CD4-positive, alpha-beta T cell (primary cell): ENCODE measurements at regions not wholly inside any gene's neighbourhood (a gene's known extent, or its start where the extent isn't known, plus 50 kb on each side); places are given as distances from the start of the nearest gene placed in this dataset.

Experiments
- ATAC-seq: fragments of 200-7000 bp; cut with Tn5 transposase; one replicate; pipeline ENCODE4 v1.10.0; 2022; ENCODE audit warnings: mild to moderate bottlenecking; ENCODE audit not compliant: poor library complexity
- CTCF ChIA-PET: fragments of 350-600 bp; sonication (Branson Sonifier 250); formaldehyde crosslinking; loops from one replicate; lab custom pipeline; 2021; ENCODE audit warnings: antibody characterized with exemption, inconsistent platforms; lab: Charles Lee
- POLR2A ChIA-PET: fragments of 350-600 bp; sonication (Branson Sonifier 250); formaldehyde crosslinking; loops from one replicate; lab custom pipeline; 2021; ENCODE audit warnings: antibody characterized with exemption, inconsistent platforms; lab: Charles Lee
- DNase-seq, 14 experiments: peaks; one replicate each; pipeline ENCODE4 v3.0.0-alpha.2; 2013 to 2020; ENCODE audit warnings: mixed read lengths in 2 of 14
- H3K27ac ChIP-seq, 2 donors: one replicate each; pipeline versions ENCODE4 v1.5.1 to v1.7.0; 2013; ENCODE audit warnings: low read length in 2 of 2, low read depth in 1 of 2, mild to moderate bottlenecking in 1 of 2
- H3K27me3 ChIP-seq, 2 experiments: 1 replicate in 1 of 2; 2 replicates in 1 of 2; pipeline versions ENCODE4 v1.6.1 to v1.7.0; 2013; ENCODE audit warnings: low read length in 2 of 2, control low read depth in 1 of 2, mild to moderate bottlenecking in 1 of 2, moderate library complexity in 1 of 2; ENCODE audit not compliant: insufficient read depth in 2 of 2, control insufficient read depth in 1 of 2
- H3K36me3 ChIP-seq: one replicate; pipeline ENCODE4 v1.6.1; 2013; ENCODE audit warnings: low read length, control low read depth; ENCODE audit not compliant: insufficient read depth
- H3K4me1 ChIP-seq: one replicate; pipeline ENCODE4 v1.6.1; 2013; ENCODE audit warnings: low read length, control low read depth; ENCODE audit not compliant: insufficient read depth
- H3K4me3 ChIP-seq: one replicate; pipeline ENCODE4 v1.5.1; 2013; ENCODE audit warnings: mild to moderate bottlenecking, low read length, moderate library complexity
- H3K9me3 ChIP-seq, 2 experiments: 1 replicate in 1 of 2; 2 replicates in 1 of 2; pipeline versions ENCODE4 v1.6.1 to v1.7.0; 2013; ENCODE audit warnings: low read length in 2 of 2, mild to moderate bottlenecking in 2 of 2, control low read depth in 1 of 2, moderate library complexity in 1 of 2; ENCODE audit not compliant: control insufficient read depth in 1 of 2, insufficient read depth in 1 of 2
- H3K27ac Mint-ChIP-seq: one replicate; pipeline ENCODE4 v1.8.0; 2020; ENCODE audit warnings: mixed read lengths
- H3K27me3 Mint-ChIP-seq: one replicate; pipeline ENCODE4 v1.8.0; 2021; ENCODE audit warnings: mixed read lengths
- H3K36me3 Mint-ChIP-seq: one replicate; pipeline ENCODE4 v1.8.0; 2021; ENCODE audit warnings: low read depth, mixed read lengths
- H3K4me1 Mint-ChIP-seq: one replicate; pipeline ENCODE4 v1.8.0; 2021; ENCODE audit warnings: low read depth, mixed read lengths
- H3K4me3 Mint-ChIP-seq: one replicate; pipeline ENCODE4 v1.8.0; 2020; ENCODE audit warnings: mild to moderate bottlenecking, mixed read lengths
- H3K9me3 Mint-ChIP-seq: one replicate; pipeline ENCODE4 v1.8.0; 2020; ENCODE audit warnings: mixed read lengths
- intact Hi-C, 2 experiments: fragments of 100-400 bp; cut with DNase I in 1 of 2; cut with micrococcal nuclease in 1 of 2; formaldehyde crosslinking; loops; one replicate each; pipeline versions ENCODE4 v1.15.1 to v1.9.0; 2023 to 2025; cut with DNase I, micrococcal nuclease
- TF ChIP-seq, protein P1 (sequence below): fragments of 200-600 bp; IDR thresholded peaks from one replicate; pipeline ENCODE4 v1.8.0; 2022; ENCODE audit warnings: antibody characterized with exemption, mild to moderate bottlenecking

DNA sequence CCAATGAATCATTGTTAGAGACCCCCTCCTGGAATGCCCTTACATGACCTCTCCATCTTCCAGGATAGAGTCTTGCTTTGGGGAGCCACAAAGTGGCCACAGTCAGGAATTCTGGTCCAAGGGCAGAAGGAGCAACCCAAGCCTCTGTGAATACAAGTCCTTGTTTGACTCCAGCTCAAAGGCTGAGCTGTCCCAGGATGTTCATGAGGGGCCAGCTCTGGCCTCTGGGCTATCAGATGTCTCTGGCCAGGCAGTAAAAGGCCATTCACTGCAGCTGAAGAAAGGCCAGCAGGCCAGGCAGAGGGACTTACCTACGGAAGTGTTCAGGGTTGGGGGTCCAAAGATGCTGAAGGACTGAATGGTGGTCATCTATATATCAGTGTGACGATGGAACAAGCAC is 98.3 kb upstream of the IPO9 start:
- DNase-seq (no peak), ATAC-seq (no peak)
- H3K27me3 ChIP-seq, result peaks cover 0 to 4% of the 10 kb centered on the region in 2 experiments
- TF ChIP-seq, protein P1, sequence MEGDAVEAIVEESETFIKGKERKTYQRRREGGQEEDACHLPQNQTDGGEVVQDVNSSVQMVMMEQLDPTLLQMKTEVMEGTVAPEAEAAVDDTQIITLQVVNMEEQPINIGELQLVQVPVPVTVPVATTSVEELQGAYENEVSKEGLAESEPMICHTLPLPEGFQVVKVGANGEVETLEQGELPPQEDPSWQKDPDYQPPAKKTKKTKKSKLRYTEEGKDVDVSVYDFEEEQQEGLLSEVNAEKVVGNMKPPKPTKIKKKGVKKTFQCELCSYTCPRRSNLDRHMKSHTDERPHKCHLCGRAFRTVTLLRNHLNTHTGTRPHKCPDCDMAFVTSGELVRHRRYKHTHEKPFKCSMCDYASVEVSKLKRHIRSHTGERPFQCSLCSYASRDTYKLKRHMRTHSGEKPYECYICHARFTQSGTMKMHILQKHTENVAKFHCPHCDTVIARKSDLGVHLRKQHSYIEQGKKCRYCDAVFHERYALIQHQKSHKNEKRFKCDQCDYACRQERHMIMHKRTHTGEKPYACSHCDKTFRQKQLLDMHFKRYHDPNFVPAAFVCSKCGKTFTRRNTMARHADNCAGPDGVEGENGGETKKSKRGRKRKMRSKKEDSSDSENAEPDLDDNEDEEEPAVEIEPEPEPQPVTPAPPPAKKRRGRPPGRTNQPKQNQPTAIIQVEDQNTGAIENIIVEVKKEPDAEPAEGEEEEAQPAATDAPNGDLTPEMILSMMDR, result no peak
- peaks cover 18% of the 10 kb centered on the region for H3K27me3 Mint-ChIP-seq
- no peak overlapping the region for H3K27ac ChIP-seq
- H3K36me3 ChIP-seq, result no peaks in the 10 kb centered on the region
- H3K36me3 Mint-ChIP-seq, result no peaks in the 10 kb centered on the region
- no peak overlapping the region for H3K27ac Mint-ChIP-seq
- no peaks in the 10 kb centered on the region for H3K9me3 Mint-ChIP-seq
- H3K4me1 ChIP-seq, result no peaks in the 10 kb centered on the region
- no peaks in the 10 kb centered on the region for H3K4me1 Mint-ChIP-seq
- no peaks in the 10 kb centered on the region for H3K9me3 ChIP-seq
- CTCF ChIA-PET, result no interaction called here
- intact Hi-C loops, result no loop called here
- no peak overlapping the region for H3K4me3 Mint-ChIP-seq
- POLR2A ChIA-PET, result no interaction called here
- H3K4me3 ChIP-seq, result no peak overlapping the region

DNA sequence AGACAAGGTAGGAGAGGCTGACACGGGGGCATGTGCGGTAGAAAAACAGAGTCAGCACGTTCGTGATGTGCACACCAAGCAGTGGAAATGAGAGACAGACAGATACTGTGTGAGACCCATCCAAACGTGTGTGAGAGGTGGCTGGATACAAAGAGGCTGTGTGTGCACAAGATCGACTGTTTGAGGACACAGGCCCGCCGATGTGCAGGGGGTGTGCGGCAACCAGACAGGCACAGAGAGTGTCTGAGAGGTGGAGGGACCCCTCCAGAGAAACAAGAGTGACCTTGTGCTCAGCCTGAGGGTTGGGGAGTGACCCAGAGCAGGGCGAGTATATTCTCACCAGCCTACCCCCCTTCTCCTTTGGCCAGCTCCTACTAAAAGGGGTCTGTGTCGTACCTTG is 97.8 kb upstream of the IPO9 start:
- ATAC-seq, result no peak
- CTCF ChIA-PET, result interaction anchor here (1.1 kb wide), 1 partner anchor 21 kb away, joined by 3 read pairs; no protein-coding TSS in a partner anchor
- Mint-ChIP-seq H3K9me3 (no peaks in the 10 kb centered on the region), H3K36me3 (no peaks in the 10 kb centered on the region), H3K27me3 (peaks cover 18% of the 10 kb centered on the region), H3K27ac (no peak overlapping the region), H3K4me1 (no peaks in the 10 kb centered on the region), H3K4me3 (no peak overlapping the region)
- no peaks in the 10 kb centered on the region for H3K4me1 ChIP-seq
- DNase-seq, result no peak
- no peak overlapping the region for H3K27ac ChIP-seq
- no peaks in the 10 kb centered on the region for H3K36me3 ChIP-seq
- POLR2A ChIA-PET, result no interaction called here
- intact Hi-C loops, result no loop called here
- no peaks in the 10 kb centered on the region for H3K9me3 ChIP-seq
- H3K27me3 ChIP-seq, result peaks cover 0 to 4% of the 10 kb centered on the region in 2 experiments
- H3K4me3 ChIP-seq, result no peak overlapping the region
- TF ChIP-seq, protein P1, result no peak

DNA sequence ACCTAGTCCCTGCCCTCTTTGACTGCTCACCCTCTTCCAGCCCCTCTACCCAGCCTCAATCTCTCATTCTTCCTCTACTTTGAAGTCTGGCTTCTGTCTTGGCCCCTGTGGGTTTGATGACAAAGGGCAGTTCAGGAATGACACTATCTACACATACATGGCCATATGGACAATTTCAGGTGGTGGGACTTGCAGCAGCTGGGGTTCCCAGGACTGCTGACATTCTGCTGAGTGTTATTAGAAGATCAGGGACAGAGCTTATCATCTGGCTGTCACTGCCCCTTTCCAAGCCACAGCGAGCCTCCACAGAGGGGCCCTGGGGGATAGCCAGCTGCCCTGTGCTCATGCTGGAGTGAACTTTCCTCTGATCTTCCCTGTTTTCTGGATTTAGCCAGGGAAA is 97.4 kb upstream of the IPO9 start:
- CTCF ChIA-PET, result interaction anchor here (1.1 kb wide), 1 partner anchor 22 kb away, joined by 3 read pairs; no protein-coding TSS in a partner anchor
- peaks cover 18% of the 10 kb centered on the region for H3K27me3 Mint-ChIP-seq

More for the DNA sequence above, 97.4 kb upstream of the IPO9 start:
- ATAC-seq (no peak), DNase-seq (no peak)
- H3K27ac ChIP-seq, result no peak overlapping the region
- H3K9me3 Mint-ChIP-seq, result no peaks in the 10 kb centered on the region
- intact Hi-C loops, result no loop called here
- no peak overlapping the region for H3K4me3 ChIP-seq
- TF ChIP-seq, protein P1, result no peak
- no peaks in the 10 kb centered on the region for H3K4me1 Mint-ChIP-seq
- H3K4me3 Mint-ChIP-seq, result no peak overlapping the region
- H3K36me3 ChIP-seq, result no peaks in the 10 kb centered on the region
- H3K27ac Mint-ChIP-seq, result no peak overlapping the region
- H3K9me3 ChIP-seq, result no peaks in the 10 kb centered on the region
- H3K27me3 ChIP-seq, result peaks cover 0 to 4% of the 10 kb centered on the region in 2 experiments
- no peaks in the 10 kb centered on the region for H3K4me1 ChIP-seq
- POLR2A ChIA-PET, result no interaction called here
- no peaks in the 10 kb centered on the region for H3K36me3 Mint-ChIP-seq
